Upper lobe of right lung (tissue), 1 donor: ENCODE measurements at regions not wholly inside any gene's neighbourhood (a gene's known extent, or its start where the extent isn't known, plus 50 kb on each side); places are given as distances from the start of the nearest gene placed in this dataset.

Experiments
- ATAC-seq: fragments of 200-7000 bp; cut with Tn5 transposase; one replicate; pipeline ENCODE4 v1.9.1; 2020; ENCODE audit warnings: mild to moderate bottlenecking, moderate library complexity
- DNase-seq: peaks from one replicate; pipeline ENCODE4 v3.0.0-alpha.2; 2020
- H3K27ac ChIP-seq: fragments of 200-600 bp; one replicate; pipeline ENCODE4 v1.8.0; 2022
- H3K27me3 ChIP-seq: fragments of 200-600 bp; one replicate; pipeline ENCODE4 v1.8.0; 2022; ENCODE audit warnings: mild to moderate bottlenecking
- H3K36me3 ChIP-seq: fragments of 200-600 bp; one replicate; pipeline ENCODE4 v1.8.0; 2022
- H3K4me1 ChIP-seq: fragments of 200-600 bp; one replicate; pipeline ENCODE4 v1.8.0; 2022
- H3K4me3 ChIP-seq: fragments of 200-600 bp; one replicate; pipeline ENCODE4 v1.8.0; 2022; ENCODE audit warnings: mild to moderate bottlenecking
- H3K9me3 ChIP-seq: fragments of 200-600 bp; one replicate; pipeline ENCODE4 v1.8.0; 2022
- CTCF ChIP-seq: fragments of 200-600 bp; IDR thresholded peaks from one replicate; pipeline ENCODE4 v1.8.0; 2022; ENCODE audit warnings: antibody characterized with exemption
- intact Hi-C: fragments of 100-400 bp; cut with DNase I; formaldehyde crosslinking; loops from one replicate; pipeline ENCODE4 v1.11.0; 2022
- donor health status: DM: no; HTN: yes; CAD: no; lungs with severe emphysema.

DNA sequence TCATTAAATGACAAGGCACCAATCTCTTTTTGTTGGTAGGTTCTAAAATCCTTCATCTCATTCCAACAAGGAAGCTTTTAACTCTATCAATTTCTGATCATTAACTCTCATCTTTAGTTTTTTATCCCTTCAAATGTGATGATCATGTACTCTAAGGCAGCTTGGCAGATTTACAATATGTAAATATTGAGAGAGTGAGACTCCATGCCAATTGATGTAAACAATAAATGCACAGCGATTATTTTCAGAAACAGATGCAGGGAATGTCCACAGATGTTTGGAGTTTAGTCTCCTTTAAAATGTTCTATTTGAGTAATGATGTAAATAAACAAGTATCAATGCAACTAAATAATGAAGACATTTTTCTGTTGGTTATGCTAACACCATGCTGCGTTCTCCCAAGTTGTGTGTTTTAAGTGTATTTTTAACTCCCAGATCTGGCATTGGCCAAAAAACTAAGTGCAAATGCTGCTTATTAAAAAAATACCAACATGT is 213.8 kb downstream of the AHR start:
- ATAC-seq (no peak), DNase-seq (no peak)

GRCh38 chr7:17516771-17517170 is 218.3 kb downstream of the AHR start:
- no peak overlapping the region for H3K27ac ChIP-seq
- no peaks in the 10 kb centered on the region for H3K36me3 ChIP-seq
- H3K27me3 ChIP-seq: no peaks in the 10 kb centered on the region
- intact Hi-C loops: no loop called here
- TF ChIP-seq CTCF: no peak
- DNase-seq: no peak
- no peak overlapping the region for H3K4me3 ChIP-seq
- no peaks in the 10 kb centered on the region for H3K9me3 ChIP-seq
- H3K4me1 ChIP-seq: no peaks in the 10 kb centered on the region
- no peak for ATAC-seq

More for the DNA sequence above, 213.8 kb downstream of the AHR start:
- Histone ChIP-seq H3K4me1 (no peaks in the 10 kb centered on the region), H3K9me3 (no peaks in the 10 kb centered on the region), H3K36me3 (no peaks in the 10 kb centered on the region), H3K27me3 (no peaks in the 10 kb centered on the region), H3K27ac (no peak overlapping the region), H3K4me3 (no peak overlapping the region)
- TF ChIP-seq CTCF: no peak
- intact Hi-C loops: no loop called here

- intact Hi-C loops: no loop called here
- Histone ChIP-seq H3K4me1 (peaks cover 14% of the 10 kb centered on the region), H3K27ac (peak overlapping the region; percentile 20), H3K4me3 (no peak overlapping the region), H3K9me3 (no peaks in the 10 kb centered on the region), H3K27me3 (no peaks in the 10 kb centered on the region), H3K36me3 (no peaks in the 10 kb centered on the region)
- ATAC-seq: no peak
- no peak for DNase-seq
- TF ChIP-seq CTCF: no peak
These were observed 222.5 kb downstream of the AHR start for GRCh38 chr7:17520941-17521340.

DNA sequence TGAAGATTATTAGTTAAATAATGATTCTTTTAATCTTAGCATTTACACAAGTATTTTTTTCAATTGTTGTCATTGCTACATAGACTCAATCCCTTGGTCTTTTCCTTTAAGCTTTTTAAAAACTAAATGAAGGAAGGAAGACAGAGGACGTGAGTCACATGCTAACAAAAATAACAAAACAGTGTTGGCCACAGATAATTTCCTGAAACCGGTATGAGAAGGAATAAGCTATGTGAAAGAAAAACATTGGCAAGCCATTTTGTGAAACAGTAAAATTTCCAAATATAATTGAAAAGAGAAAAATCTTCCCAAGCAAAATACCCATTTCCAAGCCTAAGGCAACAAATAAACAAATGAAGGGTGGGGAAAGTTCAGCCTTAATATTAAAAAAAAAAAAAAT is 223.0 kb downstream of the AHR start:
- DNase-seq: no peak
- Histone ChIP-seq H3K4me3 (no peak overlapping the region), H3K36me3 (no peaks in the 10 kb centered on the region), H3K27ac (peak overlapping the region; percentile 20), H3K9me3 (no peaks in the 10 kb centered on the region), H3K4me1 (peaks cover 14% of the 10 kb centered on the region), H3K27me3 (no peaks in the 10 kb centered on the region)
- no peak for TF ChIP-seq CTCF
- intact Hi-C loops: no loop called here
- no peak for ATAC-seq

GRCh38 chr7:17523813-17524739 is 225.6 kb downstream of the AHR start:
- no peaks in the 10 kb centered on the region for H3K27me3 ChIP-seq
- H3K4me3 ChIP-seq: no peak overlapping the region
- peaks cover 14% of the 10 kb centered on the region for H3K4me1 ChIP-seq
- peak overlapping the region; percentile 25 for H3K27ac ChIP-seq
- intact Hi-C loops: no loop called here
- ATAC-seq (peak; percentile 94), DNase-seq (peak; percentile 80)
- H3K36me3 ChIP-seq: no peaks in the 10 kb centered on the region
- H3K9me3 ChIP-seq: no peaks in the 10 kb centered on the region
- no peak for TF ChIP-seq CTCF
